ENCODE measurements at regions not wholly inside any gene's neighbourhood (a gene's known extent, or its start where the extent isn't known, plus 50 kb on each side); places are given as distances from the start of the nearest gene placed in this dataset.
"Not testable (repeated sequence)": the region's sequence is repeated elsewhere in the genome, so short reads cannot be mapped to it uniquely, and the experiment has no call there.

- no peak for DNase-seq
These were observed 56.4 kb downstream of the FOXF2 start for GRCh38 chr6:1445650-1446330.

GRCh38 chr6:1449896-1450295, 60.5 kb downstream of the FOXF2 start:
- DNase-seq: no peak

- no peak for DNase-seq
These were observed 63.6 kb downstream of the FOXF2 start for GRCh38 chr6:1453024-1453423.

GRCh38 chr6:1456816-1457215, 67.4 kb downstream of the FOXF2 start:
- DNase-seq: not testable (repeated sequence)

GRCh38 chr6:1461207-1461606, 71.8 kb downstream of the FOXF2 start:
- DNase-seq: no peak

- DNase-seq: no peak
These were observed 72.4 kb downstream of the FOXF2 start for GRCh38 chr6:1461736-1462135.

GRCh38 chr6:1463275-1463674, 73.9 kb downstream of the FOXF2 start:
- DNase-seq: no peak

GRCh38 chr6:1463751-1464426, 74.5 kb downstream of the FOXF2 start:
- no peak for DNase-seq

GRCh38 chr6:1464781-1465370, 75.5 kb downstream of the FOXF2 start:
- DNase-seq: no peak

GRCh38 chr6:1468126-1468525, 78.8 kb downstream of the FOXF2 start:
- DNase-seq: no peak

- DNase-seq: no peak
These were observed 80.7 kb downstream of the FOXF2 start for GRCh38 chr6:1470040-1470439.

GRCh38 chr6:1472643-1473042, 83.3 kb downstream of the FOXF2 start:
- DNase-seq: no peak

- DNase-seq: no peak
These were observed 83.8 kb downstream of the FOXF2 start for GRCh38 chr6:1473166-1473565.

- no peak for DNase-seq
These were observed 84.2 kb downstream of the FOXF2 start for GRCh38 chr6:1473598-1473997.

- no peak for DNase-seq
These were observed 84.8 kb downstream of the FOXF2 start for GRCh38 chr6:1474205-1474604.

GRCh38 chr6:1475174-1475573, 85.8 kb downstream of the FOXF2 start:
- no peak for DNase-seq

GRCh38 chr6:1477432-1478090, 88.2 kb downstream of the FOXF2 start:
- no peak for DNase-seq

- DNase-seq: not testable (repeated sequence)
These were observed 88.9 kb downstream of the FOXF2 start for GRCh38 chr6:1478163-1478826.

GRCh38 chr6:1479095-1479494, 89.7 kb downstream of the FOXF2 start:
- DNase-seq: no peak

- DNase-seq: no peak
These were observed 90.3 kb downstream of the FOXF2 start for GRCh38 chr6:1479601-1480221.

GRCh38 chr6:1481286-1481685, 91.9 kb downstream of the FOXF2 start:
- no peak for DNase-seq

GRCh38 chr6:1482381-1483166, 93.2 kb downstream of the FOXF2 start:
- no peak for DNase-seq
